ENCODE measurements at regions not wholly inside any gene's neighbourhood (a gene's known extent, or its start where the extent isn't known, plus 50 kb on each side); places are given as distances from the start of the nearest gene placed in this dataset.

DNA sequence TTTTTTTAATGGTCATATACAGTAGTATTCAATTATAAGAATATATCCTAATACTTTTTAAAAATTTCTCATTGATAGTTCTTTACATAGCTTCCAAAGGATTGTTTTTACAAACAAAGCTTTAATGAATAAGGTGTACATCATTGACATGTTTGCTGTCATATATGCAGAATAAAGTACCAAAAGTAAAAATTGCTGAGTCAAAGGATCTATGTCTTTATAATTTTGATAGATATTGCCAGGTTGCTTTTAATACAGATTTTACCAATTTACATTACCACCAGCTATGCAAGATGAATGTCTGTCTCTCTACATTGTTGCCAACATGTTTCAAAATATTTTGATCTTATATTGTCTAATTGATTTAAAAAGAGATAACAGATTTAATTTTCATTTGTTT, 173.9 kb upstream of the FAM78B start:
- Mint-ChIP-seq H3K27me3 (no peaks in the 10 kb centered on the region), H3K27ac (no peak overlapping the region), H3K9me3 (no peaks in the 10 kb centered on the region), H3K4me3 (no peak overlapping the region), H3K4me1 (no peaks in the 10 kb centered on the region), H3K36me3 (no peaks in the 10 kb centered on the region)
- DNase-seq, result no peak
- CTCF ChIA-PET, result no interaction called here

DNA sequence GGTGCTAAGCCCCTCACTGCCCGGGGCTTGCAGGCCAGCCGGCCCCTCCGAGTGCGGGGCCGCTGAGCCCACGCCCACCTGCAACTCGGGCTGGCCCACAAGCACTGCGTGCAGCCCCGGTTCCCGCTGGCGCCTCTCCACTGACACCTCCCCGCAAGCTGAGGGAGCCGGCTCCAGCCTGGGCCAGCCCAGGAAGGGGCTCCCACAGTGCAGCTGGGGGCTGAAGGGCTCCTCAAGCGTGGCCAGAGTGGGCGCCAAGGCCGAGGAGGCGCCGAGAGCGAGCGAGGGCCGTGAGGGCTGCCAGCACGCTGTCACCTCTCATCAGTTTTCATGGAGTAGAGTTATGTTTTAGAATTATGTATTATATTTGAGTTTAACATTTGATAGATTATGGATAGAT, 176.5 kb upstream of the FAM78B start:
- Mint-ChIP-seq H3K9me3 (peaks cover 2% of the 10 kb centered on the region), H3K36me3 (no peaks in the 10 kb centered on the region), H3K4me1 (no peaks in the 10 kb centered on the region), H3K27ac (no peak overlapping the region), H3K27me3 (no peaks in the 10 kb centered on the region), H3K4me3 (no peak overlapping the region)
- CTCF ChIA-PET, result no interaction called here
- DNase-seq, result no peak

DNA sequence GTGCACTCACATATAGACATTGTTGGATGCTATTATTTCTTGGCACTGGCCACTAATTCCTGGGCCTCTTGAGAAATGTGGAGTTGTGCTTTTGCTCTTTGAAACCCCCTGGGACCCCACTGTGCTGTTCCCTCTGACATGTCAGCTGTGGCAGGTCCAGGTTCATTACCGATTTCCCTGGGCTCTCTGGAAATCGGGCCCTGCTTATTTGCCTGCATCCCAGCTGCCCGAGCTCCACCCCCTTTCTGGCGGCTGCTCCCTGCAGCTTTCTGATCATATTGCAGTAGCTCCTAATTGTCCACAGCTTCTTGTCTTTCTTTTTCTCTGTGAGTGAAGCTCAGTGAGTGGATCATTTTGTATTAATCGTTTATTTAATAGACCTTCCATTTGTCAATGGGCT, 183.7 kb upstream of the FAM78B start:
- CTCF ChIA-PET, result no interaction called here
- Mint-ChIP-seq H3K27me3 (no peaks in the 10 kb centered on the region), H3K4me1 (no peaks in the 10 kb centered on the region), H3K4me3 (no peak overlapping the region), H3K27ac (no peak overlapping the region), H3K36me3 (no peaks in the 10 kb centered on the region), H3K9me3 (peaks cover 2% of the 10 kb centered on the region)
- DNase-seq, result no peak

DNA sequence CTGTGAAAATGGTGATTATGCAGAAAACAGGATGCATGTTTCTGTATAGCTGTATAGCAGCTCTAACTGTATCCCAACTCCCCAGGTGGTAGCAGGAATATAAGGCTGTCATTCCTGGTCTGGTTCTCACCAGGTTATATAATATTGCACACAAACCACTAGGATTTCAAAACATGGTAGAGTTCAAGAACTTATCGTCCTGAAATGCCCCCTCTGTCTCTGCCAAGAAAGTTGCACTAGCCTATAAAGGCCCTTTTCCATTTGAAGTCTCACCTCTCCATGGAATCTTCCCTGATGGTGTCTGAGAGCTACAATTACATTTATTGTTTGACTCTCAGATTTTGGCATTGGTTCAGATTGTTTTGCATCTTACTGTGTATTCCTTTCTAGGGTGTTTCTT, 184.9 kb upstream of the FAM78B start:
- Mint-ChIP-seq H3K4me1 (no peaks in the 10 kb centered on the region), H3K36me3 (no peaks in the 10 kb centered on the region), H3K4me3 (no peak overlapping the region), H3K27me3 (no peaks in the 10 kb centered on the region), H3K9me3 (peaks cover under 1% of the 10 kb centered on the region), H3K27ac (no peak overlapping the region)
- CTCF ChIA-PET, result no interaction called here
- DNase-seq, result no peak

DNA sequence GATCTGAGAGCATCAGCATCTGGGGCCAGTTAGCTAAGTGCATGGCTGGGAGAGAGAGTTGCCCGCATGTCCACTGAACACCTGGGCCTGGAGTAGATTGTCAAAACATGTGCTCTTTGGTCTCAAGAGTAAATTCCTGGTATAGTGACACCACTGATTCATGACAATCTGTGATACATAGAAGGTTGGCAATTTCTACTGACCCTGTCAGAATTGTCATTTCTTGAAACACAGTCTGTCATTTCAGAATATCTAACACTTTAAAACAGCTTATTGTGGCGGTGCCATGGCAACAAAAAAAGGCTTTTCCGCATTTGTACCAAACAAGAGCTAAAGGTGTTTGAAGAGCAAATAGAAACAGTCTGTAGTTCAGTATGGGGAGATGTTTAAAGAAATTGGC, 186.4 kb upstream of the FAM78B start:
- H3K9me3 Mint-ChIP-seq, result no peaks in the 10 kb centered on the region
- no peak overlapping the region for H3K27ac Mint-ChIP-seq
- H3K4me3 Mint-ChIP-seq, result no peak overlapping the region
- no peaks in the 10 kb centered on the region for H3K4me1 Mint-ChIP-seq
- no peak for DNase-seq
- CTCF ChIA-PET, result no interaction called here
- H3K27me3 Mint-ChIP-seq, result no peaks in the 10 kb centered on the region
- H3K36me3 Mint-ChIP-seq, result no peaks in the 10 kb centered on the region

DNA sequence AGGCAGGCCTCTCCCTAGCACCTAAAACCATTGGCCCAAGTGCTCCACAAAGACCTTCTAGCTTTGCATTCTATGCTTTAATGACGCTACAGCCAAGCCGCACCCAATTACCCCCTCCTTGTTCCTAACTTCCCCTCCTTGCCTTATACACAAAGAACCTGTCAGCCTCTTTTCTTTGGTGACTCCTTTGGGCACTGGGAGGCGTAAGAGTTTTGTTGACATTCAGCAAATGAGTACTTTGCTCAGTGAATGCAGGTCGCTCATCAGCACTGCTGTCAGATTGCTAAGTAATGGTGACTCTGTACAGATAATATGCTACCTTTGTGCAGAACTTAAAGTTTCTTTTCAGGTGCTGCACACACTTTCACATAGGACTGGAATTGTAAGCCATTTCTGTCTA, 187.6 kb upstream of the FAM78B start:
- Mint-ChIP-seq H3K9me3 (no peaks in the 10 kb centered on the region), H3K36me3 (no peaks in the 10 kb centered on the region), H3K4me3 (no peak overlapping the region), H3K4me1 (no peaks in the 10 kb centered on the region), H3K27me3 (no peaks in the 10 kb centered on the region), H3K27ac (no peak overlapping the region)
- CTCF ChIA-PET, result no interaction called here
- DNase-seq, result no peak

DNA sequence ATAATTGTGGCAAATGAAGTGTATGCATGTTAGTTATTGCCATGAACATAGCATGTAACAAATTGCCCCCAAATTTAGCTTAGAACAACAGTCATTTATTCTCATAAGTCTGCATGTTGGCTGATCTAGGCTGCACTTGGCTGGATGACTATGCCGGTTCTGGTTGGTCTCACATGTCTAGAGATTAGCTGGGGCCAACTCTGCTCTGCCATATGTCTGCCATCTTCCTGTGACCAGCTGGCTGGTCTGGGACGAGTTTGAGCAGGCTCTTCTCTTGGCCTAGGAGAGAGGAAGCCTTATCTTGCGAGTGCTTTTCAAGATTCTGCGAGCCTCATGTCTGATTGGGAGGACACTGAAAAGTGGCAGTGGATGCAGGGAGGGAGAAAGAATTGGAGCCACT, 198.3 kb upstream of the FAM78B start:
- DNase-seq, result no peak
- H3K27ac Mint-ChIP-seq, result no peak overlapping the region
- no peaks in the 10 kb centered on the region for H3K4me1 Mint-ChIP-seq
- H3K27me3 Mint-ChIP-seq, result no peaks in the 10 kb centered on the region
- H3K9me3 Mint-ChIP-seq, result no peaks in the 10 kb centered on the region
- H3K36me3 Mint-ChIP-seq, result no peaks in the 10 kb centered on the region
- CTCF ChIA-PET, result no interaction called here
- H3K4me3 Mint-ChIP-seq, result no peak overlapping the region

DNA sequence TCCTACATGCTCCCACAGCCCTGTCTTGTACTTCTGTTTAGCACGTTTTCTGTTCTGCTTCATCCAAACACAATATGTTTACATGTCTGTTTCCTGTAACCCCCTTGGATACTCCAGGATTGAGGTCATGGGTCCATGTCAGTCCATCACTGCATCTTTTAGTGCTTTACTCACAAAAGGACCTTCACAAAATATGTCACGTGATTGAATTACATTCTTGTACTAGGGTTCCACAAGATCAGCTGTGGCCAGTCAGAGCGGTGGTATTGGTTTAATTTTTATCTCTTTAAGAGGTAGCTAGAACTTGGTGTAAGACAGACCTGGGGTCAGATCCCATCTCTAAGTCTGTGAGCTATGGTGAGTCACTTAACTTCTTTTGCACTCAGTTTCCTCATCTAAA, 201.2 kb upstream of the FAM78B start:
- no peak overlapping the region for H3K27ac Mint-ChIP-seq
- H3K27me3 Mint-ChIP-seq, result no peaks in the 10 kb centered on the region
- CTCF ChIA-PET, result no interaction called here
- no peaks in the 10 kb centered on the region for H3K4me1 Mint-ChIP-seq
- no peaks in the 10 kb centered on the region for H3K36me3 Mint-ChIP-seq
- no peaks in the 10 kb centered on the region for H3K9me3 Mint-ChIP-seq
- no peak for DNase-seq
- H3K4me3 Mint-ChIP-seq, result no peak overlapping the region

DNA sequence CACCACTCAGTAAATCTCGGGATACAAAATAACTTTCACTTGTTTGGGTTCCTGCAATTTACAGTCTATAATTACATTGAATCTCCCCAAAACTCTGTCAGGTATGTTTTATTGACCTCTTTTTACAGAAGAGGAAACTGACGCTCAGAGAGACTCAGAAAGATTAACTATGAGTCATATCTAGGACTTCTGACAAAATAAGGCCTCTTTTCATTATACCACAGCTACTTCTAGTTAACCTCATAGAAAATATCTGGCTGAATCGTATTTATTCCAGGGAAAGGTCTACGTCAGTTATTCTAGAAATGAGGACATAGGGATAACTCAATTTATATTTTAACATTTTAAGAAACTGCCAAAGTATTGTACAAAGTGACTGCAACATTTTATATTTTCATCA, 211.1 kb upstream of the FAM78B start:
- CTCF ChIA-PET, result no interaction called here
- Mint-ChIP-seq H3K36me3 (no peaks in the 10 kb centered on the region), H3K9me3 (no peaks in the 10 kb centered on the region), H3K4me3 (no peak overlapping the region), H3K27ac (no peak overlapping the region), H3K4me1 (no peaks in the 10 kb centered on the region), H3K27me3 (no peaks in the 10 kb centered on the region)
- DNase-seq, result no peak

DNA sequence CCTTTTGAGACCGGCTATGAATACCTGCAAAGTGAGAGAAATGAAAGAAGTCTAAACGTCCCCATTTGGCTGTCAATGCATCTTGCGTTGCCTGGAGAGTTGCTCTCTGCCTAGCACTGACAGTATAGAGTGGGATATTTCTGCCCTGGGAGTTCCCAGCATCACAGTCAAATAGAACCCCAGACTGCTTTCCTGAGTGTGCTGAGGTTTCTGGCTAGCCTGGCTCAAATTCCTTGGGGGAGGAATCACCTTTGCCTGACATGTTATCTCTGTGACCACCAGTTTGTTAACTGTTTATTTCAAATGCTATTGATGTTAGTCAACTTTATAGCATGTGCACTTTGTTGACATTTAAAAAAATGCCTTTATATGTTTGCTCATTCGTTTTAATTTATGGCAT, 212.0 kb upstream of the FAM78B start:
- H3K27ac Mint-ChIP-seq, result no peak overlapping the region
- CTCF ChIA-PET, result no interaction called here

DNA sequence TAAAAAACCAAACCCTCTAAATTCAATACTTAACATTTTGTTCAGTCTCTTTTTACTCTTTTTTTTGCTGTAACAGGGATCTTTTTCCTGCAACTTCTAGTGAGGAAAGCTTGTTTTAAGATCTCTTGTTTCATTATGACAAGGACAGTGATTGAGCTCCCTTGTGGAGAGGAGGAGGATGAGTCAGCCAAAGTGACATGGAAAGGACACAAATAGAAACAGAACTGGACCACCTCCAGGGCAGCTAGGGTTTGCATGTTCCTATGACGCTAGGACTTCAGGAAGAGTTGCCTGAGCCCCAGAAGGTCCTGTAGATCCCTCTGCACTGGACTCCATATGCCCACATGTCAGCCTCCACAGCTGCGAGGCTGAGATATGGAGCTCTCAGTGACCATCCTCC, 212.6 kb upstream of the FAM78B start:
- Mint-ChIP-seq H3K27me3 (no peaks in the 10 kb centered on the region), H3K4me3 (no peak overlapping the region), H3K27ac (no peak overlapping the region), H3K9me3 (no peaks in the 10 kb centered on the region), H3K4me1 (no peaks in the 10 kb centered on the region), H3K36me3 (no peaks in the 10 kb centered on the region)
- DNase-seq, result no peak
- CTCF ChIA-PET, result no interaction called here

More for the DNA sequence above, 212.0 kb upstream of the FAM78B start:
- Mint-ChIP-seq H3K27me3 (no peaks in the 10 kb centered on the region), H3K36me3 (no peaks in the 10 kb centered on the region), H3K9me3 (no peaks in the 10 kb centered on the region), H3K4me1 (no peaks in the 10 kb centered on the region), H3K4me3 (no peak overlapping the region)
- DNase-seq, result no peak

DNA sequence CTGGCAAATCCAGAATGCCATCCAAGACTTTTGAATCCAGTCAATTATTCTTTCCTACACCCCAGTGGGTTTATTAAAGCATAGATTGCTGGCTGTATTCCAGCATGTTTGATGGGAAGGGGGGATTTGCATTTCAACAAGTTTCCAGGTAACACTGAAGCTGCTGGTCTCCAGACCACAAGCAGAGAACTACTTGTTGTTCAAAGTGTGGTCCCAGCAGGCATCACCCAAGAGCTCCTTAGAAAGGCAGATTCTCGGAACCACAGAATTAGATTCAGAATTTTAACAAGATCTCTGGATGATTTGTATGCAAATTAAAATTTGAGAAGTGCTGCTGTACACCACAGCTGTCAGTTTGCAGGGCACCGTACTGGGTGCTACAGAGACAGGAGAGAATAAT, 216.3 kb upstream of the FAM78B start:
- Mint-ChIP-seq H3K27ac (no peak overlapping the region), H3K4me1 (no peaks in the 10 kb centered on the region), H3K9me3 (no peaks in the 10 kb centered on the region), H3K4me3 (no peak overlapping the region), H3K27me3 (peaks cover 2% of the 10 kb centered on the region), H3K36me3 (no peaks in the 10 kb centered on the region)
- CTCF ChIA-PET, result no interaction called here
- no peak for DNase-seq

DNA sequence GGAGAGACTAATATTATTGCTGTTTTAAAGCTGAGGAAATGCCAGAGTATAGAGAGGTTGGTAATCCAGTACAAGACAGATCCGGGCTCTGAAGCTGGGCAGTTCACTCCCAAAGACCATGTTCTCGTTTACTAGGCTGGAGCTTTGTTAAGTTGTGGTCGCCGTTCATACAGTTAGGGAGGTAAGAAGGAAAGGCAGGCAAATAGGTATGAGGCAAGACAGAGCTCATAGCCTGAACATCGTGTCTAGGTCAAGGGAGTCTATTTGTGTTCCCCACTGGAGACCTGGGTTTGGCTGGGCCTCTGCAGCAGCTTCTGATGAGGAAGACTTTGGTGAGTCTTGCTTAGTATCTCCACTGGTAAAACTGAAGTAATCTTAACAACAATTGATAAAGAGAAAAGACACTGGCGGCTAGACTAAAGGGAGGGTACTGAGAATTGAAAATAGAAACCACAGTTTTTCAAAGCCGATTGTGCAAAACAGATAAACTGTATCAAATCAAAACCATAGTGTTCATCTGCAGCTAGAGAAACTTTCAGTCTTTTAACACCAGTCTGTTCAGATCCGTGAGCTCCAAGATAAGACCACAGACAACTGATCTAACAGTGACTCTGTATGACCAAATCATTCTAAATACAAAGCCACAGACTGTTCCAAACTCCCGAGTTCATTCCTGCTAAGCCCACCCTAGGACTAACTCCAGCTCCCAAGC, 217.0 kb upstream of the FAM78B start:
- Mint-ChIP-seq H3K4me1 (no peaks in the 10 kb centered on the region), H3K27me3 (peaks cover 3% of the 10 kb centered on the region), H3K36me3 (no peaks in the 10 kb centered on the region), H3K27ac (no peak overlapping the region), H3K9me3 (no peaks in the 10 kb centered on the region), H3K4me3 (no peak overlapping the region)
- CTCF ChIA-PET, result no interaction called here
- no peak for DNase-seq

DNA sequence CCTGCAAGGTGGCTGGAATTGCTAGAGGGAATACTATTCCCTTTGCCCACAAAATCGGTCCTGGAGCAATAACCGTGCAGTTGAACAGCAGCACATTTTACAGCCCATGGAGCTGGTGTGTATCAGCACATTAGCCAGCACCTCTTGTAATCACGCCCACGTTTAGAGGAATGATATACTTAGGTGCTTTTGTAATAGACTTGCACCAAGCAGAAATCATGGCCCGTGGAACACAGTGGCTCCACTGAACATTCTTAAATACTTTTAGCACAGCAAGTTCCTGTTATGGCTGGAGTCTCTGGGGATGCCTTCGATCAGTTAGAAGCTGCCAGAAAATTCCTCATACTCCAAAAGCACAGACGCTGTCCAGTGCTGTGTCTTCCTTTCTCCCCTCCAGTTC, 218.1 kb upstream of the FAM78B start:
- Mint-ChIP-seq H3K27ac (no peak overlapping the region), H3K36me3 (no peaks in the 10 kb centered on the region), H3K27me3 (peaks cover 3% of the 10 kb centered on the region), H3K4me1 (no peaks in the 10 kb centered on the region), H3K9me3 (no peaks in the 10 kb centered on the region), H3K4me3 (no peak overlapping the region)
- DNase-seq, result no peak
- CTCF ChIA-PET, result no interaction called here

DNA sequence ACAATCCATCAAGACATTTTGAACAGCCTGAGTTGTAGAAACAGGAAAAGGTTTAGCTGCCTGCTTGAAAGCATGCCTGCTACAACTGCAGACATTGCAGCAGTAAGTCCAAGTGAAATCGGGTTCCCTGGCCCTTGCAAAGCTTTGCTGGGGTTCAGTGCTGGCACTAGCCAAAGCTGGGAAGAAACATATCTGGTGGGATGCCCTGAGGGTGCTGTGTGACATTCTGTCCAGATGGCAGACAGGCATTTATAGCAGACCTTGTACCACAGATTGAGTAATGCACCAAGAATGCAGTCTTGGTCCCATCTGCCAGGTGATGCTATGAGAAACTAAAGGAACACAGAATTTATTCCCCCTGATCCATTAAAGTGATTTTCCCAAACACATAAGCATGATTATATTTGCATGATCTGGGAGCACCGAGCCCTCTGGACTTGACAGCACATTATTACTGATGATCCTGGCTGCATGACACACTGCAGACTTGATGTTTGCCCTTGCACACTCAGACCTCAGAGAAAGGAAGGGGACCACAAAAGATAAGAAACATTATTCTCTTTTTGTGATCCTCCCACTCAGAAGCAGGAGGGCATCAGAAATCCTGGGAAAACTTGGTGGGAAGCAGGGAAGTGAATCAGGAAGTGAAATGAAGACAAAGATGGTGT, 223.7 kb upstream of the FAM78B start:
- Mint-ChIP-seq H3K4me3 (no peak overlapping the region), H3K9me3 (no peaks in the 10 kb centered on the region), H3K27me3 (peaks cover 3% of the 10 kb centered on the region), H3K36me3 (no peaks in the 10 kb centered on the region), H3K4me1 (no peaks in the 10 kb centered on the region), H3K27ac (no peak overlapping the region)
- CTCF ChIA-PET, result no interaction called here
- no peak for DNase-seq
